Pancreas (tissue), 10 donors: ENCODE measurements at regions not wholly inside any gene's neighbourhood (a gene's known extent, or its start where the extent isn't known, plus 50 kb on each side); places are given as distances from the start of the nearest gene placed in this dataset.
A peak's percentile ranks its signal among the peaks of the same experiment; 100 is the strongest.

ENCODE experiments used
- ATAC-seq, 4 donors: fragments of 200-7000 bp; cut with Tn5 transposase; one replicate each; pipeline versions ENCODE4 v1.8.0 to v1.9.1; 2020; ENCODE audit warnings: mild to moderate bottlenecking in 4 of 4, moderate library complexity in 4 of 4
- DNase-seq, 6 donors: peaks; one replicate each; pipeline ENCODE4 v3.0.0-alpha.2; 2020
- FAIRE-seq: peaks from 2 replicates; lab custom pipeline; 2012; peaks lifted over from hg19 to GRCh38; lab: Jason Lieb, UNC
- H3K27ac ChIP-seq, 4 donors: fragments of 200-600 bp; sonication (generic); 1 replicate in 3 of 4; 2 replicates in 1 of 4; pipeline versions ENCODE4 v1.5.0 to v1.8.0; 2020
- H3K27me3 ChIP-seq, 4 donors: fragments of 200-600 bp; one replicate each; pipeline ENCODE4 v1.8.0; 2021
- H3K36me3 ChIP-seq, 3 donors: fragments of 200-600 bp; sonication (generic) in 1 of 3; one replicate each; pipeline versions ENCODE4 v1.5.0 to v1.8.0; 2020 to 2021
- H3K4me1 ChIP-seq, 3 donors: fragments of 200-600 bp; one replicate each; pipeline ENCODE4 v1.8.0; 2021
- H3K4me3 ChIP-seq, 4 donors: fragments of 200-600 bp; sonication (generic) in 2 of 4; one replicate each; pipeline versions ENCODE4 v1.5.0 to v1.8.0; 2020 to 2021
- H3K9me3 ChIP-seq, 4 donors: fragments of 200-600 bp; one replicate each; pipeline ENCODE4 v1.8.0; 2021
- WGBS, 2 donors: extraction: QIAGEN DNeasy Blood & Tissue Kit; methylation state at CpG; one replicate each; pipeline ENCODE4 v1.1.7; 2013; 5-methylcytosine and 5-hydroxymethylcytosine counted together
- intact Hi-C, 3 donors: fragments of 100-400 bp; cut with DNase I; formaldehyde crosslinking; loops; one replicate each; pipeline versions ENCODE4 v1.11.1 to v1.14.2; 2022
- TF ChIP-seq, protein P1 (sequence below), 4 donors: fragments of 200-600 bp; sonication (generic) in 3 of 4; IDR thresholded peaks; one replicate each; pipeline versions ENCODE4 v1.5.0 to v1.8.0; 2021; ENCODE audit warnings: antibody characterized with exemption in 4 of 4
- donor health status: healthy with polysubstance abuse.
- donor health status: DM: no; HTN: no; CAD: no; lungs with moderate emphysema.
- donor health status: DM: no; HTN: no; CAD: no.
- donor health status: control.
- donor health status: control.
- donor health status: Bipolar disorder and iron deficiency.
- donor health status: DM: yes; HTN: yes; CAD: no.
- donor health status: DM: no; HTN: no; CAD: no.
- donor health status: DM: no; HTN: no; CAD: no.
- donor health status: DM: yes; HTN: yes; CAD: no.

DNA sequence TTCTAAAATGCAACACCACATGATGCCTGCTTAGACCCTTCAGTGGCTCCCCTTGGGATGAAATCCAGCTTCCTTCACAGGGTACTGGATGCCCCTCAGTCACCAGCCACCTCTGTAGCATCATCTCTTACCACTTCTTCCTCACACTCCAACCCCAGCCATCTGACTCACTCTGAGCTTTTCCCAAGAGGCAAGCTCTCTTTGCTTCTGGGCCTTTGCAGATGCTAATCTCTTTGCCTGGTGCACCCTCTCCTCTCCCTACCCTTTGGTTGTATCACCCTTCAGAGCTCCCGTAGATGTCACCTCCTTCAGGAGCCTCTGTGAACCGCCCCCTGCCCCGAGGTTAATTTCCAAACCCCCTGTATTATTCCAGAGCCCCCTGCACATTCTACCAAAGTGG lies 164.8 kb upstream of the ZC3H12A start:
- Histone ChIP-seq H3K27ac (no peak overlapping the region), H3K4me3 (no peak overlapping the region), H3K4me1 (no peaks in the 10 kb centered on the region), H3K27me3 (no peaks in the 10 kb centered on the region), H3K9me3 (no peaks in the 10 kb centered on the region), H3K36me3 (no peaks in the 10 kb centered on the region)
- 44 to 49% methylated on average over 3 of the region's 3 CpGs for WGBS, 2 donors
- intact Hi-C loops: no loop called here
- TF ChIP-seq, protein P1, sequence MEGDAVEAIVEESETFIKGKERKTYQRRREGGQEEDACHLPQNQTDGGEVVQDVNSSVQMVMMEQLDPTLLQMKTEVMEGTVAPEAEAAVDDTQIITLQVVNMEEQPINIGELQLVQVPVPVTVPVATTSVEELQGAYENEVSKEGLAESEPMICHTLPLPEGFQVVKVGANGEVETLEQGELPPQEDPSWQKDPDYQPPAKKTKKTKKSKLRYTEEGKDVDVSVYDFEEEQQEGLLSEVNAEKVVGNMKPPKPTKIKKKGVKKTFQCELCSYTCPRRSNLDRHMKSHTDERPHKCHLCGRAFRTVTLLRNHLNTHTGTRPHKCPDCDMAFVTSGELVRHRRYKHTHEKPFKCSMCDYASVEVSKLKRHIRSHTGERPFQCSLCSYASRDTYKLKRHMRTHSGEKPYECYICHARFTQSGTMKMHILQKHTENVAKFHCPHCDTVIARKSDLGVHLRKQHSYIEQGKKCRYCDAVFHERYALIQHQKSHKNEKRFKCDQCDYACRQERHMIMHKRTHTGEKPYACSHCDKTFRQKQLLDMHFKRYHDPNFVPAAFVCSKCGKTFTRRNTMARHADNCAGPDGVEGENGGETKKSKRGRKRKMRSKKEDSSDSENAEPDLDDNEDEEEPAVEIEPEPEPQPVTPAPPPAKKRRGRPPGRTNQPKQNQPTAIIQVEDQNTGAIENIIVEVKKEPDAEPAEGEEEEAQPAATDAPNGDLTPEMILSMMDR (IDR thresholded peaks at IDR 0.05): no peak
- no peak for ATAC-seq
- no peak for DNase-seq
- FAIRE-seq: no peak

DNA sequence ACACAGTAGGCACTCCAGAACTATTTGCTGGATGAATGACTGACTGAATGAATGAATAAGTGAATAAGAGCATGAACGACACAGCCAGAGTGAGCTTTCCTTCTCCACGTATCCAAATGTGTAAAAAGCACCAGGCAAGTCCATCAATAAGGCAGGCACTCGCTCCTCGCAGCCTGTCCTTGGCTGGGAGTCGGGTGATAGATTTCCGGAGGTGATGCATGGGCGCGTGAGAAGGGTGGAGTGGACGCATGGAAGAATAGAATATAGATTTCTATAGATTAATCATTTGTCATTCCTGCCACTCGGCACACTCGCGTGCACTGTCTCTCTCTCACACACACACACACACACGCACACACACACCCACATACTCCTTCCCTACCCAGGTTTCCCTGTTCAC lies 164.3 kb upstream of the ZC3H12A start:
- Histone ChIP-seq H3K9me3 (no peaks in the 10 kb centered on the region), H3K27me3 (no peaks in the 10 kb centered on the region), H3K36me3 (no peaks in the 10 kb centered on the region), H3K4me3 (no peak overlapping the region), H3K4me1 (no peaks in the 10 kb centered on the region), H3K27ac (no peak overlapping the region)
- intact Hi-C loops: loop anchor here in 1 of 3 donors (10.0 kb wide), 1 partner anchor 615 kb away; no protein-coding TSS in a partner anchor
- FAIRE-seq (no peak), DNase-seq (no peak), ATAC-seq (no peak)
- TF ChIP-seq, protein P1 (IDR thresholded peaks at IDR 0.05): no peak
- WGBS, 2 donors: 14 to 18% methylated on average over 13 of the region's 13 CpGs

DNA sequence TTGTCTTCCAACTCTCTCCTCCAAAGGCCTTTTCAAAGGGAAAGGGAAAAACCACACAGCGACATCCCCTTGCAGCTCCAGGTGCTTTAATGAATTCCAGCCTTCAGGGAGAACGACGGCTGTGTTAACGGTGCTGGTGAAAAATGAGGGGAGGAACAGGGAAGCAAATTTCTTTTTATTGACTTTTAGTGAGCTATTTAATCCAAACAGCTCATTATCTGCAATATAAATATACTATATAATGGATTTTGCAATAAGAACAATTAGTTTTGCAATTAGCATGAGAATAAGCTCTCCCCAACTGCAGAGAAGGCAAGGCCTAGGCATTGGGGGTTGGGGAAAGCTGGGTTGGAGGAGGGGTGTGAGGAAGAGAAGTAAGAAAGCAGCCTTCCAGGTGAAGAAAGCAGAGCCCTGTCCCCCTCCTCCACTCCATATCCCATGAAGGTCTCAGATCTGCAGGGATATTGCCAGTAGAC lies 159.0 kb upstream of the ZC3H12A start:
- Histone ChIP-seq H3K9me3 (no peaks in the 10 kb centered on the region), H3K27ac (no peak overlapping the region), H3K36me3 (no peaks in the 10 kb centered on the region), H3K27me3 (peaks cover 0 to 22% (median 0%) of the 10 kb centered on the region in 4 donors), H3K4me1 (no peaks in the 10 kb centered on the region), H3K4me3 (no peak overlapping the region)
- intact Hi-C loops: loop anchor here in 1 of 3 donors (10.0 kb wide), 1 partner anchor 621 kb away; no protein-coding TSS in a partner anchor
- ATAC-seq: no peak
- DNase-seq: no peak
- TF ChIP-seq, protein P1 (IDR thresholded peaks at IDR 0.05): no peak
- 17 to 21% methylated on average over 4 of the region's 4 CpGs for WGBS, 2 donors
- no peak for FAIRE-seq

DNA sequence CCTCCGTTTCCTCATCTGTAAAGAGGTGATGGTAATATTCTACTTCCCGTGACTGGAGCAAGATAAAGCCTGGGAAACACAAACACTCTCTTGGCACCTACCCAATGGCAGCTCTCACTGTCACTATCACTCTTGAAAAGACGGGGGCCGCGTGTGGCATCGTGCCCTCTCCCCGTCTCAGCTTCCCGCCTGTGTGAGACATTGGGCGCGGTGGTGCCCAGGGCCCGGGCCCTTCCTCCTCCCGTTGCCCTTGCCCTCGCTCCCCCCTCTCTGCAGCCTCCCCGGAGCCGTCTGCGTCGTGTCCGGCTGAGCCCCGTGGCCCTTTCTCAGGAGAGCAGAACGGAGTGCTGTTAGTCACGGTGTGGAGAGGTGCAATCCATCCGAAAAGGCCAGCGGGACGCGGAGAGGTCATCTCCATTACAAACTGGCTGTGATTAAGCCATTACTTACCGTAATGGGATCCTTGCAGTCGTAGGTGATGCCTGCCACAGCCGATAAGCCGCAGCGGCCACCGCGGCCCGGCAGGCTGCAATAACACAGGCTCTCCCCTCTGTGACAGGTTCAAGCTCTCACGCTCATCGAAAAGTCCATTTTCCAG lies 156.4 kb upstream of the ZC3H12A start:
- Histone ChIP-seq H3K9me3 (no peaks in the 10 kb centered on the region), H3K36me3 (no peaks in the 10 kb centered on the region), H3K4me3 (no peak overlapping the region), H3K27me3 (peaks cover 0 to 22% (median 0%) of the 10 kb centered on the region in 4 donors), H3K27ac (no peak overlapping the region), H3K4me1 (no peaks in the 10 kb centered on the region)
- ATAC-seq: peak in 1 of 4 donors; percentile 27
- intact Hi-C loops: loop anchor here in 1 of 3 donors (10.0 kb wide), 1 partner anchor 623 kb away; no protein-coding TSS in a partner anchor
- WGBS, 2 donors: 5 to 7% methylated on average over 35 of the region's 35 CpGs
- no peak for FAIRE-seq
- TF ChIP-seq, protein P1 (IDR thresholded peaks at IDR 0.05): no peak
- DNase-seq: no peak

DNA sequence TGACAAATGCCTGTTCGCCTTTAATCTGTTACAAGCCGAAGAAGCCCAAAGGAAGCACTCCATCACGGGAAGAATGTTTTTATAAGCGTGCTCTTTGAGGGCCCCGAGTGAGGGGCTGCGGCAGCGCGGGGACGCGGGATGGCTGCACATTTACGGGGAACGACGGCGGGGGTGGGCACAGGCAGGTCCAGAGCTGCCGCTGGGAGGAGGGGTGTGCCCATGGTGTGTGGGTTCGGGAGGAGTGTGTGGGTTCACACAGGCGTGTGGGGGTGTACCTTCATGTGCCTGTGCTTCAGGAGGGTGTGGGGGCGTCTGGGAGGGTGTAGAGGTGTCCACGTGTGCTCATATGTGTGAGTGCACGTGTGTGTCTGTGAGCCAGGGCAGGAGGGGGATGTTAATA lies 155.9 kb upstream of the ZC3H12A start:
- TF ChIP-seq, protein P1 (IDR thresholded peaks at IDR 0.05): no peak
- H3K4me3 ChIP-seq: no peak overlapping the region
- intact Hi-C loops: loop anchor here in 1 of 3 donors (10.0 kb wide), 1 partner anchor 624 kb away; no protein-coding TSS in a partner anchor
- WGBS, 2 donors: 19 to 22% methylated on average over 20 of the region's 20 CpGs
- H3K27me3 ChIP-seq: peaks cover 0 to 22% (median 0%) of the 10 kb centered on the region in 4 donors
- H3K36me3 ChIP-seq: no peaks in the 10 kb centered on the region
- H3K4me1 ChIP-seq: no peaks in the 10 kb centered on the region
- DNase-seq: no peak
- no peak for ATAC-seq
- no peak overlapping the region for H3K27ac ChIP-seq
- no peaks in the 10 kb centered on the region for H3K9me3 ChIP-seq
- FAIRE-seq: no peak
